SJSA1 (cell line): ENCODE measurements at regions not wholly inside any gene's neighbourhood (a gene's known extent, or its start where the extent isn't known, plus 50 kb on each side); places are given as distances from the start of the nearest gene placed in this dataset.
"Not testable (repeated sequence)": the region's sequence is repeated elsewhere in the genome, so short reads cannot be mapped to it uniquely, and the experiment has no call there.

Experiments used
- DNase-seq, 2 experiments: peaks; one replicate each; pipeline ENCODE4 v3.0.0-alpha.2; 2015 to 2020; ENCODE audit warnings: low spot score in 2 of 2, low read depth in 1 of 2
- H3K27ac ChIP-seq: fragments of 250-450 bp; sonication (Bioruptor Pico); 2 replicates; pipeline ENCODE4 v1.5.1; 2020; ENCODE audit warnings: mild to moderate bottlenecking, moderate library complexity
- H3K27me3 ChIP-seq: fragments of 250-450 bp; sonication (Bioruptor Pico); replicated peaks from 2 replicates; pipeline ENCODE4 v1.5.1; 2020; ENCODE audit warnings: mild to moderate bottlenecking, moderate library complexity
- H3K36me3 ChIP-seq: fragments of 250-450 bp; sonication (Bioruptor Pico); 2 replicates; pipeline ENCODE4 v1.5.1; 2020; ENCODE audit warnings: mild to moderate bottlenecking
- H3K4me1 ChIP-seq: fragments of 250-450 bp; sonication (Bioruptor Pico); replicated peaks from 2 replicates; pipeline ENCODE4 v1.6.1; 2021; ENCODE audit warnings: mild to moderate bottlenecking
- H3K4me3 ChIP-seq: fragments of 250-450 bp; sonication (Bioruptor Pico); 2 replicates; pipeline ENCODE4 v1.5.1; 2020; ENCODE audit warnings: mild to moderate bottlenecking
- H3K9me3 ChIP-seq: fragments of 250-450 bp; sonication (Bioruptor Pico); replicated peaks from 2 replicates; pipeline ENCODE4 v1.5.1; 2020; ENCODE audit warnings: mild to moderate bottlenecking

DNA sequence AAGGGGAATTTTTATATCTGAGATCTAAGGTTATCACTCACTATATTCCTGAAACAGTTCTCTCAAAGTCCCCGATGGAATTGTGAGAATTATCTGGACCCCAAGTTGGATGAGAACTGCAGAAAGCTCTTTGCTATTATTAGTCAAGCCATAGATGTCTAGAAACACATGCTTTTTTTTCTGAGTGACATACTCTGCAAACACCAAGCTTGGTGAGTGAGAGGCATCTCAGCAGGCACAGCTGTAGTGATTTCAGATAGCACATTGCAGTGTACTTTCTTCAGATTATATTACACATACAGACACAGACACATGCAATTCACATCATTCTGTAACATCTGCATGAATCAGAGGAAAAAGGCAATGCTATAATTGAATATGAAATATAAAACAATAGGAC lies 111.1 kb upstream of the UFL1 start:
- no peaks in the 10 kb centered on the region for H3K36me3 ChIP-seq
- no peak for DNase-seq
- no peak overlapping the region for H3K27ac ChIP-seq
- H3K4me3 ChIP-seq, result no peak overlapping the region
- no peaks in the 10 kb centered on the region for H3K27me3 ChIP-seq
- no peaks in the 10 kb centered on the region for H3K9me3 ChIP-seq
- no peaks in the 10 kb centered on the region for H3K4me1 ChIP-seq

DNA sequence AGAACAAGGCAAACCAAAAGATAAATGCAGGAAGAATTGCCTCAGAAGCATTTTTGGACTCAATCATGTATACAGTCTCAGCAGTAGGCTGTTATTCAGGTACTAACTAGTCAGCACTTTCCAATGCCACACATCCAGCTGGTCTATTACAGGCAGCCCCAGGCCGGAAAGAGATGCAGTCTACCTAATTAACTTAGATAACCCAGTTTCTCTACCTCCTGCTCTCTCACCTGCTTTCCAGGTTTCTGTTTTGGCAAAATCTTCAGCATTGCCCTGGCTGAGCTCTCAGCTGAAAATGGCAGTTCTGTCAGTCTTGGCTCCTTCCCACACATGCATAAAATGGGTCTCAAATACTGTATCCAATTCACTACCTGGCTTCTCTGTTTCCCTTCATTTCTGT lies 101.3 kb upstream of the UFL1 start:
- Histone ChIP-seq H3K4me3 (no peak overlapping the region), H3K27ac (no peak overlapping the region), H3K4me1 (no peaks in the 10 kb centered on the region), H3K27me3 (no peaks in the 10 kb centered on the region), H3K9me3 (no peaks in the 10 kb centered on the region), H3K36me3 (no peaks in the 10 kb centered on the region)
- DNase-seq, result no peak

- no peaks in the 10 kb centered on the region for H3K36me3 ChIP-seq
- no peak for DNase-seq
- no peaks in the 10 kb centered on the region; the same call in 1 of the 2 replicates for H3K9me3 ChIP-seq
- no peaks in the 10 kb centered on the region for H3K4me1 ChIP-seq
- H3K27me3 ChIP-seq, result no peaks in the 10 kb centered on the region
- H3K27ac ChIP-seq, result no peak overlapping the region
- H3K4me3 ChIP-seq, result no peak overlapping the region
Observed at GRCh38 chr6:96433950-96434349, 87.7 kb upstream of the UFL1 start.

DNA sequence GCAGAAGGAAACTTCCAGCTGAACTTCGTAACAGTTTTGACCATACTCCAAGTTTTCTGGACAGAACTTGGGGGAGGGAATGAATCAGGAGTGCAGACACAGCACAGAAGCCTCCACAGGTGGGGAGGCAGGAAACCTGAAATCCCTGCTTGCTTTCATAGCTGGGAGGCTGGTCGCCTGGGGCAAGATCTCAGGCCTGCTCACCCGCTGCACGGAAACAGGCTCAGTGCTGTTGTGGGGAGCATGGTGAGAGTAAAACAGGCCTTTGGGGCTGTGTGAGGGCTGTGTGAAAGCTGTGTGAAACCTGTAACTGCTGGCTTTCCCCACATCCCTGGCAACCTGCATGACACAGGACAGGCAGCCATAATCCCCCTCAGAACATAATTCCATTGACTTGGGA lies 85.2 kb upstream of the UFL1 start:
- Histone ChIP-seq H3K36me3 (no peaks in the 10 kb centered on the region), H3K9me3 (no peaks in the 10 kb centered on the region; the same call in 1 of the 2 replicates), H3K27me3 (no peaks in the 10 kb centered on the region), H3K4me1 (no peaks in the 10 kb centered on the region), H3K4me3 (no peak overlapping the region), H3K27ac (no peak overlapping the region)
- no peak for DNase-seq

- H3K9me3 ChIP-seq, H3K4me3 ChIP-seq, H3K4me1 ChIP-seq, DNase-seq, H3K27me3 ChIP-seq, H3K36me3 ChIP-seq, H3K27ac ChIP-seq: not testable (repeated sequence)
Observed at GRCh38 chr6:96437228-96437627, 84.4 kb upstream of the UFL1 start.

GRCh38 chr6:96450082-96450769 lies 71.4 kb upstream of the UFL1 start:
- H3K4me3 ChIP-seq, result no peak overlapping the region
- no peaks in the 10 kb centered on the region for H3K9me3 ChIP-seq
- H3K27me3 ChIP-seq, result no peaks in the 10 kb centered on the region
- no peak for DNase-seq
- no peaks in the 10 kb centered on the region for H3K4me1 ChIP-seq
- no peaks in the 10 kb centered on the region for H3K36me3 ChIP-seq
- no peak overlapping the region for H3K27ac ChIP-seq

DNA sequence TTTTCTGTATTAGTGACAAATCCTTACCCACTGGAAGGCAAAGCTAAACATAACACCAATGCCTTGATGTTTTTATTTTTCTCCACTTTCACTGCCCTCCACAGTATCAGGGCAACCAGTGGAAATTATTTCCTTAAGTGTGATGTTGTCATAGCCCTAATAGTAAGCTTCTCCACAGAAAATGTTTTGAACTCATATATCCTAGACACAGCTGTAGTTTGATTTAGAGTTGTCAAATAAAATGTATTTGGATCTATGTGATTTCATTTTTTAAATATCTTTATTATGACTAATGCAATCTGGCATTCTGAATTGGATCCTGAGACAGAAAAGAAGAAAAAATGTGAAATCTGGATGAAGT lies 70.9 kb upstream of the UFL1 start:
- H3K27me3 ChIP-seq, result no peaks in the 10 kb centered on the region
- no peaks in the 10 kb centered on the region for H3K9me3 ChIP-seq
- no peaks in the 10 kb centered on the region for H3K4me1 ChIP-seq
- no peak for DNase-seq
- H3K4me3 ChIP-seq, result no peak overlapping the region
- no peak overlapping the region for H3K27ac ChIP-seq
- H3K36me3 ChIP-seq, result no peaks in the 10 kb centered on the region

- H3K9me3 ChIP-seq, result no peaks in the 10 kb centered on the region
- no peaks in the 10 kb centered on the region for H3K36me3 ChIP-seq
- H3K4me1 ChIP-seq, result no peaks in the 10 kb centered on the region
- no peak overlapping the region for H3K4me3 ChIP-seq
- no peak overlapping the region for H3K27ac ChIP-seq
- no peak for DNase-seq
- H3K27me3 ChIP-seq, result no peaks in the 10 kb centered on the region
Observed at GRCh38 chr6:96458771-96459170, 62.8 kb upstream of the UFL1 start.

DNA sequence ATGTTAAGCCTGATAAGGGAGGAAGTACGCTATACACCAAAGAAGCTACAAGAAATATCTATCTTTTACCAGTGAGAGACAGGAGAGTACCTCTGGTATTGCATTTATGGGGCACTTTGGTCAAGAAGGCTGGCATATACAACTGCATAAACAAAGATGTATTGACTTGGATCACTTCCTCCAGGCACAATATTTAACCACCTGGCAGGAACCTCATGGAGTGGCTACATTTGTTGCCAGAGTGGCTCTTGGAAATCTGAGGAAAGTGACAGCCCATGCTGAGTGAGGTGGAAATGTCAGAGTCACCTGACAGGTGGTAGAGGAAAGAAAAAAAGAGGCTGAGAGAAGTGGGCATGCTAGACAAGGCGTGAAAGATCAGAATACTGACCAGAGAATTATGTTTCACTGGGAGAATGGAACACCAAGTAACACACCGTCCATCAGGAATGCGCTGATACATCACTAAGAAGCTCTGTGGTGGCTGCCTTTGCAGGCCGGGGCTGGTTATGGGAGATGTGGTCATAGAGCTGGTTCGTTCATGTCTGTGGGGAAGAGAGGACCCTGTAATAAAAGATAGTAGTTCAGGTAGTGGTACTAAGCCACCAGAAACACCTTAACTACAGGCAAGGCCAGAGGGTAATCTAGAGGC lies 61.4 kb upstream of the UFL1 start:
- no peak overlapping the region for H3K27ac ChIP-seq
- no peak overlapping the region for H3K4me3 ChIP-seq
- no peaks in the 10 kb centered on the region for H3K4me1 ChIP-seq
- no peaks in the 10 kb centered on the region for H3K36me3 ChIP-seq
- DNase-seq, result no peak
- no peaks in the 10 kb centered on the region for H3K9me3 ChIP-seq
- H3K27me3 ChIP-seq, result no peaks in the 10 kb centered on the region

- Histone ChIP-seq H3K27me3 (no peaks in the 10 kb centered on the region), H3K36me3 (no peaks in the 10 kb centered on the region), H3K4me3 (no peak overlapping the region), H3K4me1 (no peaks in the 10 kb centered on the region), H3K27ac (no peak overlapping the region), H3K9me3 (no peaks in the 10 kb centered on the region)
- DNase-seq, result no peak
Observed at GRCh38 chr6:96465321-96465903, 56.2 kb upstream of the UFL1 start.

DNA sequence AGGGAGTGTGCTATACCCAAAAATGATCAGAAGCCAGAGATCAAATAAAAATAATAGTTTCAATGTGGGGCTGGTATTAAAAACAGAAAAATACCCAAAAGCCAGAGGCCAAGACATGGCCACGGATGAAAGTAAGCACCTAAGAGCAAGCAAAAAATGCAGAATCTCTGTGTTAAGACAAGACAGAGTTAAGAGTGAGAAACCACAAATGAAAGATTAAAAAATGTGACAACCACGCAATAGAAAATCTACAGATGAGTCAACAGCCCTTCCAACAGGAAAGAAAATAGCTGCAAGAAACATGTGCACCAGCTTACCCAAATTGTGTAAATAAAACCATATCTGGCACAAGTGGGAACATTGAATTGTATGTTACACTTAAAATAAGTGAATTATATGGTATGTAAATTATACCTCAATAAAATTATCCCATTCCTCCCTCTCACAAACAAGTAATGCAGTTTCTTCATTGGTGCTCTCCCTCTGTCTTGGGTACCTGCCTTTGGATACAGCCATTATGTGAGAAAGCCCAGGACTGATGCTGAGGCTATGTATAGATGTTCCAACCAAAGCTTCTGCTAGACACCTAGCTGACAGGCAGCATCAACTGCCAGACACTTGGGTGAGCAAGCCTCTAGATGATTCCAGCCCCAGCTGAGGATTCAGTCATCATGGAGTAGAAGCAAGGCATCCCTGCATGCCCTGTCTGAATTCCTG lies 55.3 kb upstream of the UFL1 start:
- no peak overlapping the region for H3K27ac ChIP-seq
- no peak overlapping the region for H3K4me3 ChIP-seq
- no peaks in the 10 kb centered on the region for H3K4me1 ChIP-seq
- no peaks in the 10 kb centered on the region for H3K36me3 ChIP-seq
- H3K27me3 ChIP-seq, result no peaks in the 10 kb centered on the region
- no peaks in the 10 kb centered on the region for H3K9me3 ChIP-seq
- DNase-seq, result no peak

DNA sequence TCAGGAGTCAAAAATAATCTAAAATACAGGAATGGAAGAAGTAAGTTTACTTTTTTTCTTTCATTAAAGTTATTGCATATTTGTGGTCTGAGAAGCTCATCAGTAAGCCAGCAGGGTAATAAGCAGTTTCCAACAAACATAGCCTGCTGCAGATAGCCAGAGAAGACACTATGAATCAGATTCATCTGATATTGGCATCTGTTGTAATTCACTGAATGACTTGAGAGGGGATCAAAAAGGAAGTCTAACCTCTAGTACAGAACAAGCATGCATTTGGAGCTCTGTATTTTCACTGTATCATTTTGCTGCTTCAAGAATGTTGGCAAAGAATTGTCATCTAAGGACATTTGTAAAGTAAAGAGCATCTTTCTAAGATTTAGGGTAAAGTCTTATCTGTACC lies 53.8 kb upstream of the UFL1 start:
- Histone ChIP-seq H3K9me3 (no peaks in the 10 kb centered on the region), H3K4me3 (no peak overlapping the region), H3K36me3 (no peaks in the 10 kb centered on the region), H3K27ac (no peak overlapping the region), H3K4me1 (no peaks in the 10 kb centered on the region), H3K27me3 (no peaks in the 10 kb centered on the region)
- no peak for DNase-seq

GRCh38 chr6:96468281-96468680 lies 53.3 kb upstream of the UFL1 start:
- Histone ChIP-seq H3K4me3 (no peak overlapping the region), H3K4me1 (no peaks in the 10 kb centered on the region), H3K27me3 (no peaks in the 10 kb centered on the region), H3K27ac (no peak overlapping the region), H3K36me3 (no peaks in the 10 kb centered on the region), H3K9me3 (no peaks in the 10 kb centered on the region)
- no peak for DNase-seq

GRCh38 chr6:96468681-96469224 lies 52.9 kb upstream of the UFL1 start:
- no peak for DNase-seq
- no peaks in the 10 kb centered on the region for H3K27me3 ChIP-seq

More at GRCh38 chr6:96468681-96469224, 52.9 kb upstream of the UFL1 start:
- Histone ChIP-seq H3K27ac (no peak overlapping the region), H3K9me3 (no peaks in the 10 kb centered on the region), H3K4me3 (no peak overlapping the region), H3K36me3 (no peaks in the 10 kb centered on the region), H3K4me1 (no peaks in the 10 kb centered on the region)
